Esophagus muscularis mucosa (tissue), 4 donors: ENCODE measurements at regions not wholly inside any gene's neighbourhood (a gene's known extent, or its start where the extent isn't known, plus 50 kb on each side); places are given as distances from the start of the nearest gene placed in this dataset.
A peak's percentile ranks its signal among the peaks of the same experiment; 100 is the strongest.

Experiments
- DNase-seq: peaks from one replicate; pipeline ENCODE4 v3.0.0-alpha.2; 2017; ENCODE audit errors: extremely low spot score
- H3K27ac ChIP-seq, 4 donors: fragments of 200-600 bp; sonication (generic); replicated peaks in 1 of 4; 1 replicate in 3 of 4; 2 replicates in 1 of 4; pipeline ENCODE4 v1.5.1; 2016 to 2019; ENCODE audit warnings: mild to moderate bottlenecking in 1 of 4
- H3K27me3 ChIP-seq, 4 donors: fragments of 200-600 bp; sonication (generic); one replicate each; pipeline versions ENCODE4 v1.5.1 to v1.6.0; 2016 to 2019
- H3K36me3 ChIP-seq, 4 donors: fragments of 200-600 bp; sonication (generic); one replicate each; pipeline ENCODE4 v1.5.1; 2016 to 2019
- H3K4me1 ChIP-seq, 4 donors: fragments of 200-600 bp; sonication (generic); one replicate each; pipeline ENCODE4 v1.5.1; 2016 to 2019
- H3K4me3 ChIP-seq, 4 donors: fragments of 200-600 bp; sonication (generic); 1 replicate in 2 of 4; 2 replicates in 2 of 4; pipeline ENCODE4 v1.5.1; 2016 to 2019; ENCODE audit warnings: mild to moderate bottlenecking in 4 of 4, moderate library complexity in 1 of 4
- H3K9me3 ChIP-seq, 4 donors: fragments of 200-600 bp; sonication (generic); 1 replicate in 3 of 4; 2 replicates in 1 of 4; pipeline ENCODE4 v1.5.1; 2016 to 2019
- CTCF ChIP-seq, 3 experiments: fragments of 200-600 bp in 2 of 3; fragments of 450-650 bp in 1 of 3; sonication (generic) in 2 of 3; IDR thresholded peaks; one replicate each; pipeline ENCODE4 v1.5.1; 2017 to 2019; ENCODE audit warnings: antibody characterized with exemption in 3 of 3, mild to moderate bottlenecking in 2 of 3, moderate library complexity in 1 of 3
- EP300 ChIP-seq: sonication (generic); formaldehyde crosslinking; IDR thresholded peaks from one replicate; pipeline ENCODE4 v1.6.1; 2017; ENCODE audit warnings: antibody characterized with exemption
- POLR2A ChIP-seq: fragments of 450-650 bp; IDR thresholded peaks from one replicate; pipeline ENCODE4 v1.6.1; 2017; ENCODE audit warnings: antibody characterized with exemption, moderate library complexity, mild to moderate bottlenecking, low read depth
- POLR2AphosphoS5 ChIP-seq, 2 donors: sonication (generic); formaldehyde crosslinking; IDR thresholded peaks; one replicate each; pipeline ENCODE4 v1.6.1; 2017; ENCODE audit warnings: antibody characterized with exemption in 2 of 2
- WGBS: methylation state at CpG from one replicate; pipeline ENCODE4 v1.1.5; 2018; 5-methylcytosine and 5-hydroxymethylcytosine counted together
- intact Hi-C: fragments of 100-400 bp; cut with DNase I; formaldehyde crosslinking; loops from one replicate; pipeline ENCODE4 v1.15.1; 2023

DNA sequence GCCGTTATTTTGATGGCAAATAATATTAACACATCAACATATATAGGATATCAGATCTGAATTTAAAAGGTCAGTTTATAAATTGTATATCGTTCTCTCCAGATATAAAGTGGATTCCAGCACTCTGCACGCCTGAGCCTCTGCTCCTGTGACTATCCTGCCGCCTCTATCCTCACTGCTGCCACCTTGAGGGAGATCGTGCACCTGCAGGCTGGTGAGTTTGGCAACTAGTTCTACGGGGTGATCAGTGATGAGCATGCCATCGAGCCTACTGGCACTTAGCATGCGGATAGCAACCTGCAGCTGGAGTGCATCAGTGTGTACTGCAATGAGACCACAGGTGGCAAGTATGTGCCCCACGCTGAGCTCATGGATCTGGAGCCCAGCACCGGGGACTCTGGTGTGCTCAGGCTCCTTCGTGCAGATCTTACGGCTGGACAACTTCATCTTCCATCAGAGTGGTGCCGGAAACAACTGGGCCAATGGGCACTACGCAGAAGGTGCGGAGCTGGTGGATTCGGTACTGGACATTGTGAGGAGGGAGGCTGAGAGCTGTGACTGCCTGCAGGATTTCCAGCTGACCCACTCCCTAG is 84.9 kb downstream of the FBXO5 start:
- Histone ChIP-seq H3K4me3 (no peak overlapping the region), H3K4me1 (no peaks in the 10 kb centered on the region), H3K9me3 (no peaks in the 10 kb centered on the region), H3K27me3 (peaks cover 0 to 10% (median 0%) of the 10 kb centered on the region in 4 donors), H3K36me3 (no peaks in the 10 kb centered on the region), H3K27ac (no peak overlapping the region)
- intact Hi-C loops = no loop called here
- peak; percentile 48 to 76 (median 61) for TF ChIP-seq CTCF (IDR thresholded peaks at IDR 0.05)
- TF ChIP-seq EP300 = no peak
- DNase-seq = no peak
- WGBS = 52% methylated on average over 15 of the region's 16 CpGs

- no peak for TF ChIP-seq CTCF (IDR thresholded peaks at IDR 0.05)
- Histone ChIP-seq H3K36me3 (no peaks in the 10 kb centered on the region), H3K4me3 (no peak overlapping the region), H3K4me1 (no peaks in the 10 kb centered on the region), H3K27ac (no peak overlapping the region), H3K9me3 (no peaks in the 10 kb centered on the region), H3K27me3 (no peaks in the 10 kb centered on the region)
- intact Hi-C loops = no loop called here
- DNase-seq = no peak
Observed at GRCh38 chr6:152904678-152905077, 78.2 kb downstream of the FBXO5 start.

- no peak overlapping the region for H3K4me3 ChIP-seq
- no peak for TF ChIP-seq EP300
- no peak for TF ChIP-seq POLR2AphosphoS5 (IDR thresholded peaks at IDR 0.05)
- TF ChIP-seq POLR2A = no peak
- TF ChIP-seq CTCF (IDR thresholded peaks at IDR 0.05) = no peak
- no peak for DNase-seq
- no peaks in the 10 kb centered on the region for H3K27me3 ChIP-seq
- WGBS = 65% methylated on average over 2 of the region's 2 CpGs
- H3K36me3 ChIP-seq = no peaks in the 10 kb centered on the region
- no peaks in the 10 kb centered on the region for H3K9me3 ChIP-seq
- intact Hi-C loops = no loop called here
- H3K27ac ChIP-seq = no peak overlapping the region
- no peaks in the 10 kb centered on the region for H3K4me1 ChIP-seq
Observed at GRCh38 chr6:152905551-152906299, 77.1 kb downstream of the FBXO5 start.

DNA sequence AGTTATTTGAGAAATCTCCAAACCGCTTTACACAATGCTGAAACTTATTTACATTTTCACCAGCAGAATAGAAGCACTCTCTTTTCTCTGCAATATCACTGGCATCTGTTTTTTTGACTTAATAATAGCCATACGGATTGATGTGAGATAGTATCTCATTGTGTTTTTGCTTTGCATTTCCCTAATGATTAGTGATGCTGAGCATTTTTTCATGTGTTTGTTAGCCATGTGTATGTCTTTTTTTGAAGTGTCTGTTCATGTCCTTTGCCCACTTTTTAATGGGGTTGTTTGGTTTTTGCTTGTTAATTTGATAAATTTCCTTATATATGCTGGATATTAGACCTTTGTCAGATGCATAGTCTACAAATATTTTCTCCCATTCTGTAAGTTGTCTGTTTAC is 73.6 kb downstream of the FBXO5 start:
- no peak for TF ChIP-seq POLR2A
- TF ChIP-seq CTCF (IDR thresholded peaks at IDR 0.05) = no peak
- TF ChIP-seq POLR2AphosphoS5 (IDR thresholded peaks at IDR 0.05) = no peak
- TF ChIP-seq EP300 = no peak
- intact Hi-C loops = no loop called here
- Histone ChIP-seq H3K27ac (no peak overlapping the region), H3K27me3 (peaks cover 0 to 6% (median 0%) of the 10 kb centered on the region in 4 donors), H3K4me1 (no peaks in the 10 kb centered on the region), H3K4me3 (no peak overlapping the region), H3K9me3 (peaks cover 0 to 9% (median 7%) of the 10 kb centered on the region in 4 donors), H3K36me3 (no peaks in the 10 kb centered on the region)
- 74% methylated on average over 2 of the region's 2 CpGs for WGBS
- DNase-seq = no peak

GRCh38 chr6:152916035-152916434 is 66.8 kb downstream of the FBXO5 start:
- H3K9me3 ChIP-seq = peaks cover 0 to 11% (median 7%) of the 10 kb centered on the region in 4 donors
- H3K27me3 ChIP-seq = peaks cover 0 to 6% (median 0%) of the 10 kb centered on the region in 4 donors
- TF ChIP-seq EP300 (no peak), CTCF (IDR thresholded peaks at IDR 0.05) (no peak), POLR2A (no peak), POLR2AphosphoS5 (IDR thresholded peaks at IDR 0.05) (no peak)
- no peaks in the 10 kb centered on the region for H3K36me3 ChIP-seq
- DNase-seq = no peak
- WGBS = 82% methylated on average over 1 of the region's 1 CpG
- no peak overlapping the region for H3K27ac ChIP-seq
- no peak overlapping the region for H3K4me3 ChIP-seq
- H3K4me1 ChIP-seq = no peaks in the 10 kb centered on the region
- intact Hi-C loops = no loop called here
